ENCODE measurements at regions not wholly inside any gene's neighbourhood (a gene's known extent, or its start where the extent isn't known, plus 50 kb on each side); places are given as distances from the start of the nearest gene placed in this dataset.

GRCh38 chr13:55439450-55439849 is 1701.3 kb upstream of the PRR20A start:
- TF ChIP-seq ELF4 (CRISPR knock-in tag; IDR thresholded peaks at IDR 0.05; ENCODE audit: low read depth) (no peak), RORB (CRISPR knock-in tag; IDR thresholded peaks at IDR 0.05) (no peak), CREB1 (CRISPR knock-in tag; IDR thresholded peaks at IDR 0.05) (no peak), CDX4 (CRISPR knock-in tag; IDR thresholded peaks at IDR 0.05; ENCODE audit: borderline replicate concordance) (no peak), JUN (CRISPR knock-in tag; IDR thresholded peaks at IDR 0.05) (no peak), IRF2 (CRISPR knock-in tag; IDR thresholded peaks at IDR 0.05; ENCODE audit: borderline replicate concordance, low read depth) (no peak), TEAD4 (CRISPR knock-in tag; IDR thresholded peaks at IDR 0.05) (no peak), CTCF (IDR thresholded peaks at IDR 0.05) (no peak), ZNF138 (CRISPR knock-in tag; conservative IDR thresholded peaks at IDR 0.05) (no peak), ATF1 (CRISPR knock-in tag; IDR thresholded peaks at IDR 0.05) (no peak), MAX (CRISPR knock-in tag; IDR thresholded peaks at IDR 0.05) (no peak)
